A549 (cell line): ENCODE measurements at regions not wholly inside any gene's neighbourhood (a gene's known extent, or its start where the extent isn't known, plus 50 kb on each side); places are given as distances from the start of the nearest gene placed in this dataset.

Experiments
- ATAC-seq, 2 experiments: fragments of 200-7000 bp in 1 of 2; fragments of >200 bp in 1 of 2; cut with Nextera tagmentation in 1 of 2; cut with Tn5 transposase in 1 of 2; 3 replicates each; pipeline versions ENCODE4 v1.8.0 to v1.9.1; 2018 to 2020; ENCODE audit warnings: mild to moderate bottlenecking in 1 of 2, moderate library complexity in 1 of 2
- CTCF ChIA-PET: fragments of 300-600 bp; sonication (Branson Sonifier 250); formaldehyde crosslinking; extraction: SDS; loops from one replicate; lab custom pipeline; 2021; ENCODE audit warnings: antibody characterized with exemption, inconsistent platforms; lab: Yijun Ruan, JAX
- POLR2A ChIA-PET: fragments of 350-600 bp; formaldehyde crosslinking; extraction: SDS; loops from one replicate; lab custom pipeline; 2021; ENCODE audit warnings: antibody characterized with exemption, inconsistent platforms; lab: Yijun Ruan, JAX
- DNase-seq, 2 experiments: peaks; one replicate each; pipeline versions ENCODE4 v3.0.0 to v3.0.0-alpha.2; 2011 to 2016; ENCODE audit warnings: low read depth in 1 of 2, low spot score in 1 of 2
- FAIRE-seq: peaks from 2 replicates; lab custom pipeline; 2011; peaks lifted over from hg19 to GRCh38; lab: Jason Lieb, UNC
- H3K27ac ChIP-seq, 2 experiments: fragments of >200 bp; sonication (Bioruptor Twin); formaldehyde crosslinking; 3 replicates each; pipeline ENCODE4 v1.5.1; 2016 to 2017
- H3K4me1 ChIP-seq: fragments of >200 bp; sonication (Bioruptor Twin); formaldehyde crosslinking; 3 replicates; pipeline ENCODE4 v1.6.1; 2016
- H3K4me2 ChIP-seq: fragments of >200 bp; sonication (Bioruptor Twin); formaldehyde crosslinking; 3 replicates; pipeline ENCODE4 v1.6.1; 2016
- H3K4me3 ChIP-seq: fragments of >200 bp; sonication (Bioruptor Twin); formaldehyde crosslinking; 3 replicates; pipeline ENCODE4 v1.5.1; 2016
- H3K9me3 ChIP-seq: fragments of >200 bp; sonication (Bioruptor Twin); formaldehyde crosslinking; 3 replicates; pipeline ENCODE4 v1.6.1; 2016
- CHD2 ChIP-seq: fragments of 150-350 bp; IDR thresholded peaks from 2 replicates; pipeline ENCODE4 v1.6.1; 2014; ENCODE audit warnings: low read length; ENCODE audit not compliant: partially characterized antibody
- EHF ChIP-seq: fragments of 250-450 bp; sonication (Bioruptor Pico); IDR thresholded peaks from 2 replicates; pipeline ENCODE4 v1.5.0; 2020; ENCODE audit warnings: mild to moderate bottlenecking
- HOXA7 ChIP-seq: fragments of 250-450 bp; sonication (Bioruptor Pico); IDR thresholded peaks from 2 replicates; pipeline ENCODE4 v1.5.0; 2020; ENCODE audit warnings: mild to moderate bottlenecking, moderate library complexity
- KDM1A ChIP-seq: fragments of 200-600 bp; sonication (generic); IDR thresholded peaks from 2 replicates; pipeline ENCODE4 v1.6.1; 2016; ENCODE audit warnings: low read depth, mild to moderate bottlenecking
- MAZ ChIP-seq: fragments of 150-350 bp; IDR thresholded peaks from 2 replicates; pipeline ENCODE4 v1.6.1; 2014; ENCODE audit warnings: antibody characterized with exemption, low read depth, low read length, borderline replicate concordance
- MYC ChIP-seq: IDR thresholded peaks from 2 replicates; pipeline ENCODE4 v1.6.1; 2012; ENCODE audit warnings: mild to moderate bottlenecking, inconsistent platforms, low read length, improper control_type of control experiment, borderline replicate concordance
- NFE2L2 ChIP-seq: fragments of 150-350 bp; conservative IDR thresholded peaks from 2 replicates; pipeline ENCODE4 v1.6.1; 2014; ENCODE audit warnings: low read length
- POLR2A ChIP-seq: IDR thresholded peaks from 2 replicates; pipeline ENCODE4 v1.6.1; 2012; ENCODE audit warnings: mild to moderate bottlenecking, low read length
- POLR2AphosphoS2 ChIP-seq: conservative IDR thresholded peaks from 2 replicates; pipeline ENCODE4 v1.6.1; 2012; ENCODE audit warnings: low read length, improper control_type of control experiment, inconsistent platforms
- RARB ChIP-seq: fragments of 250-450 bp; sonication (Bioruptor Pico); IDR thresholded peaks from 2 replicates; pipeline ENCODE4 v1.8.0; 2021; ENCODE audit warnings: mild to moderate bottlenecking, moderate library complexity
- TP53 ChIP-seq: fragments of 250-450 bp; sonication (Bioruptor Pico); IDR thresholded peaks from 2 replicates; pipeline ENCODE4 v1.5.0; 2021; ENCODE audit warnings: mild to moderate bottlenecking, moderate library complexity
- ZFP36 ChIP-seq: fragments of 450-650 bp; IDR thresholded peaks from 2 replicates; pipeline ENCODE4 v1.6.1; 2014; ENCODE audit warnings: borderline replicate concordance; ENCODE audit not compliant: partially characterized antibody
- WGBS: methylation state at CpG from one replicate; pipeline ENCODE4 v1.1.6; 2017; ENCODE audit errors: missing lambda C conversion rate; 5-methylcytosine and 5-hydroxymethylcytosine counted together
- TF ChIP-seq, protein P1 (sequence below): fragments of 200-600 bp; sonication (generic); IDR thresholded peaks from 2 replicates; pipeline ENCODE4 v1.6.1; 2016; ENCODE audit warnings: antibody characterized with exemption, mild to moderate bottlenecking, moderate library complexity
- TF ChIP-seq, protein P2 (sequence below): IDR thresholded peaks from 2 replicates; pipeline ENCODE4 v1.6.1; 2012; ENCODE audit warnings: low read depth, borderline replicate concordance
- TF ChIP-seq, protein P3 (sequence below): fragments of 250-450 bp; sonication (Bioruptor Pico); IDR thresholded peaks from 2 replicates; pipeline ENCODE4 v1.5.0; 2021; ENCODE audit warnings: mild to moderate bottlenecking, moderate library complexity, borderline replicate concordance
- TF ChIP-seq, protein P4 (sequence below): fragments of >200 bp; sonication (Bioruptor Twin); formaldehyde crosslinking; IDR thresholded peaks from 3 replicates; pipeline ENCODE4 v1.6.1; 2016

DNA sequence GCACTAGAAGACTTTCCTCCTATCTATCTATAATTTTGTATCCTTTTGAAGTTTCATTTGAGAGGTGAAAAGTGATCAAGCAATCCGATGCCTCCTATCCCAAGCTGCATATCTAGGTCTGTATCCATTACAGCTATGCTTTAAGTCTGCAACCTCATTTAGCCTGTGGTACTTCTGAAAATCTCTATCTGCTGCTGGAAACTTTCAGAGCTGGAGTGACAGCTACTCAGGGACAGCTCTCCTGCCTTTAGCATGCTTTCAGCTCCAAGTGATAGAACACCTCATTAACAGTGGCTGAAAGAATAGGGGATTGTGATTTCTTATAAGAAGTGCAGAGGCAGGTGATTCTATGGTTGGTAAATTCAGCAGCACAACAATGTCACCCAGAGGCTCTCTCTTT lies 1153.5 kb downstream of the AACS start:
- no peak for DNase-seq
- 5% methylated on average over 1 of the region's 1 CpG for WGBS
- POLR2A ChIA-PET, result no interaction called here
- H3K27ac ChIP-seq, result no peak overlapping the region
- CTCF ChIA-PET, result no interaction called here
- H3K4me1 ChIP-seq, result no peaks in the 10 kb centered on the region
- H3K4me2 ChIP-seq, result no peak overlapping the region
- TF ChIP-seq, protein P1, sequence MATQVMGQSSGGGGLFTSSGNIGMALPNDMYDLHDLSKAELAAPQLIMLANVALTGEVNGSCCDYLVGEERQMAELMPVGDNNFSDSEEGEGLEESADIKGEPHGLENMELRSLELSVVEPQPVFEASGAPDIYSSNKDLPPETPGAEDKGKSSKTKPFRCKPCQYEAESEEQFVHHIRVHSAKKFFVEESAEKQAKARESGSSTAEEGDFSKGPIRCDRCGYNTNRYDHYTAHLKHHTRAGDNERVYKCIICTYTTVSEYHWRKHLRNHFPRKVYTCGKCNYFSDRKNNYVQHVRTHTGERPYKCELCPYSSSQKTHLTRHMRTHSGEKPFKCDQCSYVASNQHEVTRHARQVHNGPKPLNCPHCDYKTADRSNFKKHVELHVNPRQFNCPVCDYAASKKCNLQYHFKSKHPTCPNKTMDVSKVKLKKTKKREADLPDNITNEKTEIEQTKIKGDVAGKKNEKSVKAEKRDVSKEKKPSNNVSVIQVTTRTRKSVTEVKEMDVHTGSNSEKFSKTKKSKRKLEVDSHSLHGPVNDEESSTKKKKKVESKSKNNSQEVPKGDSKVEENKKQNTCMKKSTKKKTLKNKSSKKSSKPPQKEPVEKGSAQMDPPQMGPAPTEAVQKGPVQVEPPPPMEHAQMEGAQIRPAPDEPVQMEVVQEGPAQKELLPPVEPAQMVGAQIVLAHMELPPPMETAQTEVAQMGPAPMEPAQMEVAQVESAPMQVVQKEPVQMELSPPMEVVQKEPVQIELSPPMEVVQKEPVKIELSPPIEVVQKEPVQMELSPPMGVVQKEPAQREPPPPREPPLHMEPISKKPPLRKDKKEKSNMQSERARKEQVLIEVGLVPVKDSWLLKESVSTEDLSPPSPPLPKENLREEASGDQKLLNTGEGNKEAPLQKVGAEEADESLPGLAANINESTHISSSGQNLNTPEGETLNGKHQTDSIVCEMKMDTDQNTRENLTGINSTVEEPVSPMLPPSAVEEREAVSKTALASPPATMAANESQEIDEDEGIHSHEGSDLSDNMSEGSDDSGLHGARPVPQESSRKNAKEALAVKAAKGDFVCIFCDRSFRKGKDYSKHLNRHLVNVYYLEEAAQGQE, result no peak
- no peak for TF ChIP-seq EHF (CRISPR knock-in tag)
- TF ChIP-seq KDM1A, result no peak
- TF ChIP-seq CHD2, result no peak
- no peak for TF ChIP-seq ZFP36
- no peak for TF ChIP-seq TP53 (CRISPR knock-in tag)
- no peak for TF ChIP-seq RARB (CRISPR knock-in tag)
- no peak for TF ChIP-seq NFE2L2
- no peak for TF ChIP-seq MYC
- TF ChIP-seq HOXA7, result no peak
- TF ChIP-seq POLR2A, result no peak
- TF ChIP-seq, protein P2, sequence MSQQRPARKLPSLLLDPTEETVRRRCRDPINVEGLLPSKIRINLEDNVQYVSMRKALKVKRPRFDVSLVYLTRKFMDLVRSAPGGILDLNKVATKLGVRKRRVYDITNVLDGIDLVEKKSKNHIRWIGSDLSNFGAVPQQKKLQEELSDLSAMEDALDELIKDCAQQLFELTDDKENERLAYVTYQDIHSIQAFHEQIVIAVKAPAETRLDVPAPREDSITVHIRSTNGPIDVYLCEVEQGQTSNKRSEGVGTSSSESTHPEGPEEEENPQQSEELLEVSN, result no peak
- TF ChIP-seq POLR2AphosphoS2, result no peak
- TF ChIP-seq, protein P3, sequence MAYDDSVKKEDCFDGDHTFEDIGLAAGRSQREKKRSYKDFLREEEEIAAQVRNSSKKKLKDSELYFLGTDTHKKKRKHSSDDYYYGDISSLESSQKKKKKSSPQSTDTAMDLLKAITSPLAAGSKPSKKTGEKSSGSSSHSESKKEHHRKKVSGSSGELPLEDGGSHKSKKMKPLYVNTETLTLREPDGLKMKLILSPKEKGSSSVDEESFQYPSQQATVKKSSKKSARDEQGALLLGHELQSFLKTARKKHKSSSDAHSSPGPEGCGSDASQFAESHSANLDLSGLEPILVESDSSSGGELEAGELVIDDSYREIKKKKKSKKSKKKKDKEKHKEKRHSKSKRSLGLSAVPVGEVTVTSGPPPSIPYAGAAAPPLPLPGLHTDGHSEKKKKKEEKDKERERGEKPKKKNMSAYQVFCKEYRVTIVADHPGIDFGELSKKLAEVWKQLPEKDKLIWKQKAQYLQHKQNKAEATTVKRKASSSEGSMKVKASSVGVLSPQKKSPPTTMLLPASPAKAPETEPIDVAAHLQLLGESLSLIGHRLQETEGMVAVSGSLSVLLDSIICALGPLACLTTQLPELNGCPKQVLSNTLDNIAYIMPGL, result no peak
- TF ChIP-seq, all 56 proteins: peak for 0
- FAIRE-seq, result no peak
- no peak for ATAC-seq
- no peaks in the 10 kb centered on the region for H3K9me3 ChIP-seq
- H3K4me3 ChIP-seq, result no peak overlapping the region

DNA sequence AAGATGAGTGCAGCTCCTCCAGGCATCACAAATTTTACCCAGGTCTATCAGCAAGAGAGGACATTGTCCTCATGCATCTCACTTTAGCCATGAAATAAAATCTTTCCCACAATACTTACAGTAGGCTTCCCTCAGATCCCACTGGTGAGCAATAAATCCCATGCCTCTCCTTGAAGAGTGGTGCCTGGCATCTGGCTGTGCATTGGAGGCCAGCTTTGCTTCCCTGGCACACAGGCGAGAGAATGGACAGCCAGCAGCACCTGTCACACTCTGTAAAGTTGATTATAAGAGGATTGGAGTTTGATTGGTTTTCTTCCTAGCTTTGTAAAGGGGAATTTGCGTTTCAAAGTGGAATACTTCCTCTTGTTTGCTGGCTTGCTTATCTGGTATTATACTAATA lies 1153.9 kb downstream of the AACS start:
- no peak overlapping the region for H3K4me2 ChIP-seq
- ChIA-PET POLR2A (no interaction called here), CTCF (no interaction called here)
- no peaks in the 10 kb centered on the region for H3K4me1 ChIP-seq
- DNase-seq (no peak), ATAC-seq (no peak), FAIRE-seq (no peak)
- no peaks in the 10 kb centered on the region for H3K9me3 ChIP-seq
- TF ChIP-seq MYC, result no peak
- TF ChIP-seq MAZ, result no peak
- TF ChIP-seq, protein P4, sequence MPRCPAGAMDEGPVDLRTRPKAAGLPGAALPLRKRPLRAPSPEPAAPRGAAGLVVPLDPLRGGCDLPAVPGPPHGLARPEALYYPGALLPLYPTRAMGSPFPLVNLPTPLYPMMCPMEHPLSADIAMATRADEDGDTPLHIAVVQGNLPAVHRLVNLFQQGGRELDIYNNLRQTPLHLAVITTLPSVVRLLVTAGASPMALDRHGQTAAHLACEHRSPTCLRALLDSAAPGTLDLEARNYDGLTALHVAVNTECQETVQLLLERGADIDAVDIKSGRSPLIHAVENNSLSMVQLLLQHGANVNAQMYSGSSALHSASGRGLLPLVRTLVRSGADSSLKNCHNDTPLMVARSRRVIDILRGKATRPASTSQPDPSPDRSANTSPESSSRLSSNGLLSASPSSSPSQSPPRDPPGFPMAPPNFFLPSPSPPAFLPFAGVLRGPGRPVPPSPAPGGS, result no peak
- no peak overlapping the region for H3K4me3 ChIP-seq
- H3K27ac ChIP-seq, result no peak overlapping the region
- 2% methylated on average over 2 of the region's 2 CpGs for WGBS
